ENCODE measurements at regions not wholly inside any gene's neighbourhood (a gene's known extent, or its start where the extent isn't known, plus 50 kb on each side); places are given as distances from the start of the nearest gene placed in this dataset.

DNA sequence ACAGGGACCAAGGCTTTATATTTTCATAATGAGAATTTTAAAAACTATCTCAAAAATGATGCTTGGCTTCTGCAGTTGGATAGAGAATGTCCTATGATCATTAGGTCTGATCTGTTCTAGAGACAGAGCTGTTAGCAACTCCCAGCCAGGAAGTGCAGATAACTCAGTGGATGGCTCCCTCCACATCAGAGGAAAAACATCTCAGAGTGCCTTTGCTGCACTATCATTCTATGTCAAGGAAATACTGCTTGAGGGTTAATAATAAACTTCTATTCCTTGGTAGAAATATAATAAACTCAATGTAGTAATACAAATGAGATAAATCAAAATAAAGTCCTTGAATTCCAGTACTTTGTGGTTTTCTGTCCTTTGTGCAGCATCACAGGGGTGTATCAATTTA is 78.0 kb upstream of the BET1 start:
- no peak overlapping the region for H3K23ac ChIP-seq (ENCODE audit: low read depth, low read length)
- H4K5ac ChIP-seq (ENCODE audit: low read depth, low read length): no peak overlapping the region
- intact Hi-C loops (cut with micrococcal nuclease) (no loop called here), dilution Hi-C loops (cut with HindIII; ENCODE audit: low sequenced_read_pairs, unreplicated experiment) (no loop called here), in situ Hi-C loops (cut with MboI; ENCODE audit: low sequenced_read_pairs) (no loop called here)
- H3K4me2 ChIP-seq (ENCODE audit: low read depth, low read length): no peak overlapping the region
- no peak overlapping the region for H4K91ac ChIP-seq (ENCODE audit: insufficient read depth, low read depth, low read length)
- H2BK20ac ChIP-seq (ENCODE audit: low read depth, low read length): no peak overlapping the region; the same call in 1 of the 2 replicates
- H3K36me3 ChIP-seq (ENCODE audit: control insufficient read depth, insufficient read depth, low read length): no peaks in the 10 kb centered on the region
- no peak overlapping the region for H2BK15ac ChIP-seq (ENCODE audit: low read depth, low read length)
- no peak overlapping the region for H2AK9ac ChIP-seq (replicated peaks; ENCODE audit: low read depth, low read length, poor library complexity)
- no peak overlapping the region for H3K18ac ChIP-seq (ENCODE audit: low read depth, low read length)
- ChIA-PET POLR2A (ENCODE audit: unreplicated experiment) (no interaction called here), CTCF (interaction anchor here (0.9 kb wide), 1 partner anchor 25 kb away, joined by 3 read pairs; no protein-coding TSS in a partner anchor)
- H2BK120ac ChIP-seq (ENCODE audit: low read depth, low read length): no peak overlapping the region
- H3K9me3 ChIP-seq (ENCODE audit: control insufficient read depth, insufficient read depth, low read length): no peaks in the 10 kb centered on the region
- no peak for TF ChIP-seq RFX5 (IDR thresholded peaks at IDR 0.05; ENCODE audit: low read depth, low read length)
- no peaks in the 10 kb centered on the region for H3K4me1 ChIP-seq (ENCODE audit: control insufficient read depth, insufficient read depth, low read length)
- no peak overlapping the region for H3K56ac ChIP-seq (ENCODE audit: extremely low read depth, insufficient read depth, low read length)
- no peak overlapping the region for H2BK5ac ChIP-seq (ENCODE audit: low read depth, low read length, poor library complexity, severe bottlenecking)
- H3K79me1 ChIP-seq (ENCODE audit: low read depth in 1 of 2, low read length in 2 of 2): no peaks in the 10 kb centered on the region
- ATAC-seq (ENCODE audit: low read depth) (0 out of 2 replicates have a peak, but pooled peaks have one; percentile 32), DNase-seq (no peak)
- H3K9ac ChIP-seq (ENCODE audit: low read depth, low read length): no peak overlapping the region
- no peak overlapping the region for H3K27ac ChIP-seq (ENCODE audit: insufficient read depth, low read length)
- no peak overlapping the region for H2AFZ ChIP-seq (replicated peaks; ENCODE audit: low read length, poor library complexity)
- H3K27me3 ChIP-seq (ENCODE audit: control insufficient read depth, insufficient read depth, low read length): no peaks in the 10 kb centered on the region
- H3K4me3 ChIP-seq (ENCODE audit: insufficient read depth, low read depth, low read length): no peak overlapping the region
- no peak overlapping the region for H2AK5ac ChIP-seq (ENCODE audit: low read depth, low read length)
- no peak overlapping the region for H3K14ac ChIP-seq (replicated peaks; ENCODE audit: low read depth, low read length)
- no TSS peak for BruUV-seq (replicated peaks)
- no peaks in the 10 kb centered on the region for H4K20me1 ChIP-seq (ENCODE audit: insufficient read depth, low read length)
- H3K9me1 ChIP-seq (ENCODE audit: insufficient read depth, low read length): no peaks in the 10 kb centered on the region
- no peak overlapping the region for H3K4ac ChIP-seq (ENCODE audit: low read depth, low read length)
- H4K8ac ChIP-seq (ENCODE audit: low read depth in 2 of 2, low read length in 2 of 2): no peak overlapping the region

Measured in IMR-90 (cell line).